Fibroblast of skin of right biceps (primary cell): ENCODE measurements at regions not wholly inside any gene's neighbourhood (a gene's known extent, or its start where the extent isn't known, plus 50 kb on each side); places are given as distances from the start of the nearest gene placed in this dataset.
A peak's percentile ranks its signal among the peaks of the same experiment; 100 is the strongest.
"Not testable (repeated sequence)": the region's sequence is repeated elsewhere in the genome, so short reads cannot be mapped to it uniquely, and the experiment has no call there.

ENCODE experiments used
- DNase-seq: peaks from one replicate; pipeline ENCODE4 v3.0.0-alpha.2; 2013

DNA sequence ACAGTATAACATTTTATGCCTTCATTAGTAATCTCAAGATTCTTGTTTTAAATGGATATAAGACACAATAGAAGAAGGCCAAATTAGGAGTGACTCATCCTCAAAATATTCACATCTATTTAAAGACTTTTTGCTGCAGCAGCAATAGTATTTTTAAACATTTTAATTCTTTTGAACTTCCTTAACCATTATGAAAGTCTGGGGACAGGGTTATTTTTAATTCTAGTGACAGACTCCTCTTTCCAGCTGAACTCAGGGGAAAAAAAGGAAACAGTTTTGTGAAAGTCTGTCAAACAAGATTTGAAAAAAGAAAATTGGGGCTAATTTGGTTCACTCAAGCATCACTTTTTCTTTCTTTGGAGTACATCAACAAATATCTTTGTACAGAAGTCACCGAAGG, 541.8 kb downstream of the NUP35 start:
- DNase-seq, result peak; percentile 51

DNA sequence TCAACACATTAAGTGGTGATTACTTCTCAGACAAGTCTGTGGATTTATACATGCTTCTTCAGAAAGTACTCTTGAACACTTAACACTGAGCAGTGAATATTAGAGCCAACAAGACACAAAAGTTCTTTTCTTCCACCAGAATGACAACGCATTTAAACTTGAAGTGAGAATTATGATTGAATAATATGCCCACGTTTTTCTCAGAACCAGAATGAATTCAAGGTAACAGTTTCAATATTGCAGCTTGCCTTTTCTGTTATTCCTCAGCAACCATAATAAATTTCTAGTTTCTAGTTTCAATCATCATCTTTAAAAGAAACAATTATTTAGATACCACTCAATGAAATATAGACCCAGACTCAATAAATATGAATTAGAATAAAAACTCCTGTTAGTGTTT, 547.0 kb downstream of the NUP35 start:
- no peak for DNase-seq

DNA sequence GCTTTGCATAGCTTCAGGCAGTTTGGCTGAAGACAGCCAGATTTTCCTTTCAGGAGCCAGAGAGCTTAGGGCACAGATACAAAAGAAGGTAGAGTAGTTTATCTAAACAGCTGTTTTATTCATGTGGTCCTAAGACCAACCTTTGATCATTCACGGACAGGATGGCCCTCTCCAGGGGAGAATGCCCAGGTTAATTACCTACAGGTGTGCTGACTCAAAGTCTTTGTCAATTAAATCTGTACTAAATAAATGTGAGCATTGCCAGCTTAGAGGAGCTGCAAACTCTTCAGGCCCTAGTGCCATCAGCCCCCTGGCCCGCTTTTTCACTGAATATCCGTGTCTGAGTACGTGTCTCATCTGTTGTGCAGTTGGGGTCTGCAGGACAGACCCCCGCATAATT, 554.7 kb downstream of the NUP35 start:
- DNase-seq, result no peak

DNA sequence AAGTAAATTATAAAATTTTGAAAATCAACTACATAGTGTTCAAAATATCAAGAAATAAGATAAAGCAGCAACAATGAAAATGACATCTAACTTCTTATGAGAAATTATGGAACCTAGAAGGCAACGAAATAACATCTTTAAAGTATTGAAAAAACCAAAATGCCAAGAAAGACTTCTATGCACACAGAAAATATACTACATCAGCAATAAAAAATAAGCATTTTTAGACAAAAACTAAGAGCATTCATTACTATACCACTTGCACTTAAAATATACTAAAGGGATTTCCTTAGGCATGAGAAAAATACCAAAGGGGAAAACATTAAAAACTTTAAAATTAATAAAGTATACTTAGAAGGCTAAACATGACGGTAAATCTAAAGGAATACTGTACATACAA, 556.3 kb downstream of the NUP35 start:
- DNase-seq, result no peak

DNA sequence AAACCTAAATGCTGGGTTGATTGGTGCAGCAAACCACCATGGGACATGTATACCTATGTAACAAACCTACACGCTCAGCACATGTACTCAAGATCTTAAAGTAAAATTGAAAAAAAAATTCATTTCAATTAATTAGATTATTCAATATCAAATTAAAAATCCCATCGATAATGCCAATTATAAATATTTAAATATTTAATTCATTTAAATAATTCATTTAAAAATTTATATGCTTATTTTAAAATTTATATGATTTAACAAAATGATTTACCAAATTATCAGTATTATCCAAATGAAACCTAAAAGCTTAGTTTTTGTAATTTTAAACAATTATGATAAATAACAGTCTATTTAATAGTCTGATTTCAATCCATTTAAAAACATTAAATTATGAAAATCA, 560.4 kb downstream of the NUP35 start:
- DNase-seq, result no peak

DNA sequence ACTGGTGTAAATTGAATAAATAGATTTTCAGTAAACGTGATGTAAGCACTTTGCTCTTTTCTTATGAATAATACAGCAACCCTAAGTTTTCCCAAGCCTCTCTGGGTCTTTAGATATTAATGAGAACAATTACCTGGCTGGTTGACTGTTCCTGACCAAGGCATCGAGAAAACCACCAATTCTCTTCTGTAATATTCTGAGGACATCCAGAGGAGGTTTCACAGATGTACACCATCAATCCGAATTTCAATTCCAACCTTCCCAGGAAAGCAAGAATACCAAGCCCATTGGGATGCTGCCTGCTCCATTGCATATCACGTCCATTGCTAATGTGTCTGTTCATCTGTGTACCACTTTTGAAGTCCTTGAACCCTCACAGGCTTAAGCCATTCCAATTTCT, 571.8 kb downstream of the NUP35 start:
- DNase-seq, result no peak

DNA sequence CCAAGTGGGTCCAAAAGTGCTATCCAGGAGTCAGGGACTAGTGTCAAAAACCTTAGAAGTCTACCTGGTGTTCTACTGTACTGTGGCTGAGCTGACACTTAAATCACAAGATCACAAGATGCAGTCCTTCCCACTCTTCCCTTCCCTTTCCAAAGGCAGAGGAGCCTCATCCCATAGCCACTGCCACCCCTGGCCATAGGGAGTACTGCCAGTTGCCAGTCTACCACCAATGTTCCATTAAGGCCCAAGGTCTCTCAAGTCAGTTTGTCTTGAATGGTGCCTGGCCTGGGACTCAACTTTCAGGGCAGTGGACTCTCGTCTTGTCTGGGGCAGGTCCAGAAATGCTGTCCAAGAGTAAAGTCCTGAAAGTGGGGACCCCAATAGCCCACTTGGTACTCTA, 585.6 kb downstream of the NUP35 start:
- DNase-seq, result no peak

DNA sequence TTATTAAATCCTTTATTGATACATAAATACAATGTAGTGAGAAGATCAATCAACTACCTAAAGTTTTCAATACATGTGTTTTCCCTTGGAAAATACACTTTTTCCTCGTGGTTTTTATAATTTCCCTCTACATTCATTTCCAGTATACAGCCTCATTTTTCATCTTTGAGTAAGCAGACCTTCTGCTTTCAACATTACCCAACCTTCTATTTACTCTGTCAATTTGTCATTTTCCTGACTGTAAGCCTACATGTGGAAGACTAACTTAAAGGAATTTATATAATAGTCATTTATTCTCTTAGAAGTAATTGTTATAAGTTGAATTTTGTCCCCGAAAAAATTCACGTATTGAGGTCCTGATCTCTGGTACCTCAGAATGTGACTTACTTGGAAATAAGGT, 594.0 kb downstream of the NUP35 start:
- no peak for DNase-seq

DNA sequence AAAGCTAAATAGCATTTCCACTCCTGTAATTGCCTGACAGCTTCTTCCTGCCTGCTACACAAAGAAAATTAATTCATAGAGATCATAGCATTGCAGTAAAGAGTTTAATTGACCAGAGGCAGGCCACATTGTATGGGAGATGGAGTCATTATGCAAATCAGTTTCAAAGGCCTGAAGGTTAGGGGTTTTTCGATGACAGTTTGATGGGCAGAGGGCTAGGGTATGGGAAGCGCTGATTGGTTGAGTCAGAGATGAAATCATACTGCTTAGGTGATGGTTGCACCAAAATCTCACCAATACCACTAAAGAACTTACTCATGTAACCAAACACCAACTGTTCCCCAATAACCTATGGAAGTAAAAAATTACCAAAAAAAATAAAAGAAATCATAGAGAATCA, 599.0 kb downstream of the NUP35 start:
- no peak for DNase-seq

DNA sequence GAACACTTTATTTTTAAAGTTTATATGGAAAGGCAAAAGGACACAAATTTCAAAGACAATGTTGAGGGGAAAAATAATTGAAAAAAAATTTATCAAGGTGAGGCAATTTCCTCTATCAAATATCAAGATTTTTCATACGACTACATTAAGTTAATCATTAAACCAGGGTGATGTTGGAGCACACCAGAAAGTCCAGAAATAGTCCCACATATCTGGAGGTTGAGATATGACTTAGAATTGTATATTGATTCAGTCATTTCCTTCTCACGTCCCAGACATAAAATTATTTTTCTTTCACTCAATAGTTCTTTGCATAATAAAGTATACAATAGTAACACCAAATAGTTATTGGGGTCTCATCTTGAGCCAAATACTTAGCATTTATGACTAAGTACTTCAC, 605.1 kb downstream of the NUP35 start:
- no peak for DNase-seq

DNA sequence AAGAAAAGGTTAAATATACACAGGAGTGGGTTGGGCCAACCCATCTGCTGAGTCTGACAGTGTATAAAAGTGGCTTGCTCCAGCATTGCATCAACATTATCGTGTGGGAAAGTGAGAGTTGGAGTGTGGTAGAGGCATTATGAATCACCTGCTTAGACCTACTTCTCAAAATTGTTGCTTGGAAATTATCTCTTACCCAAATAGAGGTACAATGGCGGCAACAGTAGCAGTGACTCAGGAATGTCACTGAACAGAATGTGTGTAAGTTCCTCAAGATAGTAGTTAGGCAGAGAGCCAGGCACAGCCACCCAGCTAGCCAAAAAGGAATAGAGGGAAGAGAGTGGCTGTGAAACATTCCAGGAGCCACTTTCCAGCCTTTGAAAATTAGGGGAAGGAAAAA, 616.0 kb downstream of the NUP35 start:
- DNase-seq, result peak; percentile 3

DNA sequence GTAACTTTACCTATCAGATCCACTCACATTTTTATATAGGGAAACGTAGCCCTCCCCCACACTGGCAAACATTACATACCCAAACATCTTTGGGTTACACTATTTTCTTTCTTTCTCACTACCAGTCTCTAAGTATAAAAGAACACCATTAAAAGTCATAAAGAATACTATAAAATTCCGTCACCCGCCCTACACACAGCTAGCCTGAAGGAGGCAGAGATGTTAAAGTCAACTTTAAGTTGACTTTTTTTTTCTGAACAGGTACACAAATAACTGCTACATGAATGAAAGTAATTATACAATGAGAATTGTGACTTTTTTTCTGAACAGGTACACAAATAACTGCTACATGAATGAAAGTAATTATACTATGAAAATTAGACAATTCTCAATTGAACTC, 628.3 kb downstream of the NUP35 start:
- no peak for DNase-seq

DNA sequence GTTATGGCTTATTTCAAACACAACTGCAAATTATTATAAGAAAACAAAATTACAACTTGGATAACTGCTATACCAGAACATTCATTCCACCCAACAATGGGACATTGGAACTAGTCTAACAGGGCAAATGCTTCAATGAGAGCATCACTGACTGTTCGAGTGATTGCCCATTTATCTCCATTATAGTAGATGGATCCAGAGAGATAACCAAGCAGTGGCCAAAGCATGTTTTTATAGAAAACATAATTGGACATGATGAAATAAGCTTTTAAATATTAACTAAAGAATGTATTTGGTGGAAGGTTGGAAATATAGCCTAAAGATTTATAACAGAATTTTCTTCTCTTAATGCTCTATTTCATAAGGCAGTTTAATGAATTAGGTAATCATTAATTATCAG, 634.8 kb downstream of the NUP35 start:
- no peak for DNase-seq

DNA sequence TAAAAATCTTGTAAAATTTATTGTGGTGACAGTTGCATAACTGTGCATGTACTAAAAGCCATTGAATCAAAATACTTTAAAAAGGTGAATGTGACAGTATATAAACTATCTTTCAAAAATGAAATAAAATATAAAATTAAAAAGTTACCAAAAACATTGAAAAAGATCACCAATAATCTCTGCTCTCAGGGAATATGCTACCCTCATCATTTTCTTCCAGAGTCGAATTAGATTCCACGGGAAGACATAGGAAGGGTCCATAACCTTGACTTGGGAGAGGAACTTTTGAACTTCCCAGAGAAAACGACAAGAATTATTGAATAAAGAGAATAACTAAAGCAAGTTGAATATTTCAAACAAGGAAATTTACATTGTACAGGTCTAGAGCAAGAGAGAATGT, 649.5 kb downstream of the NUP35 start:
- DNase-seq, result no peak

DNA sequence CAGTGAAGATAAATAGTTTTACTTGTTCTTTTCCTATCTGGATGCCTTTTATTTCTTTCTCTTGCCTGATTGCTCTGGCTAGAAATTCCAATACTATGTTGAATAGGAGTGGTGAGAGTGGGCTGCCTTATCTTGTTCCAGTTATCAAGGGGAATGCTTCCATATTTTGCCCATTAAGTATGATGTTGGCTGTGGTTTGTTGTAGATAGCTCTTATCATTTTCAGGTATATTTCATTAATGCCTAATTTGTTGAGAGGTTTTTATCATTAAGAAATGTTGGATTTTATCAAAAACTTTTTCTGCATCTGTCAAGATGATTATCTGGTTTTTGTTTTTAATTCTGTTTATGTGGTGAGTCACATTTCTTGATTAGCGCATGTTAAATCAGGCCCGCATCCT, 655.8 kb downstream of the NUP35 start:
- DNase-seq, result no peak

DNA sequence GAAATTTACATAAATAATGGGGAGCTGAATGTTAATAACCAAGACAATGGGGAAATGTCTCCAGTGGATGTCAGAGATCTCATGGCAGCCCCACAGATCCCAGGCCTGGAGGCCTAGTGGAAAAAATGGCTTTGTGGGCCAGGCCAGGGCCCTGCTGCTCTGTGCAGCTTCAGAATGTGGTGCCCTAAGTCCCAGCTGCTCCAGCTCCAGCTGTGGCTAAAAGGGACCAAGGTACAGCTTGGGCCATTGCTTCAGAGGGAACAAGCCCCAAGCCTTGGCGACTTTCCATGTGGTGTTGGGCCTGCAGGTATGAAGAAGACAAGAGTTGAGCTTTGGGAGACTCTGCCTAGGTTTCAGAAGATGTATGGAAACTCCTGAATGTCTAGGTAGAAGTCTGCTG, 658.2 kb downstream of the NUP35 start:
- no peak for DNase-seq

DNA sequence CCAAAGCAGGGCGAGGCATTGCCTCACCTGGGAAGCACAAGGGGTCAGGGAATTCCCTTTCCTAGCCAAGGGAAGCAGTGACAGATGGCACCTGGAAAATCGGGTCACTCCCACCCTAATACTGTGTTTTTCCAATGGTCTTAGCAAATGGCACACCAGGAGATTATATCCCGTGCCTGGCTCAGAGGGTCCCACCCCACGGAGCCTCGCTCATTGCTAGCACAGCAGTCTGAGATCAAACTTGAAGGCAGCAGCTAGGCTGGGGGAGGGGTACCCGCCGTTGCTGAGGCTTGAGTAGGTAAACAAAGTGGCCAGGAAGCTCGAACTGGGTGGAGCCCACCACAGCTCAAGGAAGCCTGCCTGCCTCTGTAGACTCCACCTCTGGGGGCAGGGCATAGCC, 664.6 kb downstream of the NUP35 start:
- not testable (repeated sequence) for DNase-seq

DNA sequence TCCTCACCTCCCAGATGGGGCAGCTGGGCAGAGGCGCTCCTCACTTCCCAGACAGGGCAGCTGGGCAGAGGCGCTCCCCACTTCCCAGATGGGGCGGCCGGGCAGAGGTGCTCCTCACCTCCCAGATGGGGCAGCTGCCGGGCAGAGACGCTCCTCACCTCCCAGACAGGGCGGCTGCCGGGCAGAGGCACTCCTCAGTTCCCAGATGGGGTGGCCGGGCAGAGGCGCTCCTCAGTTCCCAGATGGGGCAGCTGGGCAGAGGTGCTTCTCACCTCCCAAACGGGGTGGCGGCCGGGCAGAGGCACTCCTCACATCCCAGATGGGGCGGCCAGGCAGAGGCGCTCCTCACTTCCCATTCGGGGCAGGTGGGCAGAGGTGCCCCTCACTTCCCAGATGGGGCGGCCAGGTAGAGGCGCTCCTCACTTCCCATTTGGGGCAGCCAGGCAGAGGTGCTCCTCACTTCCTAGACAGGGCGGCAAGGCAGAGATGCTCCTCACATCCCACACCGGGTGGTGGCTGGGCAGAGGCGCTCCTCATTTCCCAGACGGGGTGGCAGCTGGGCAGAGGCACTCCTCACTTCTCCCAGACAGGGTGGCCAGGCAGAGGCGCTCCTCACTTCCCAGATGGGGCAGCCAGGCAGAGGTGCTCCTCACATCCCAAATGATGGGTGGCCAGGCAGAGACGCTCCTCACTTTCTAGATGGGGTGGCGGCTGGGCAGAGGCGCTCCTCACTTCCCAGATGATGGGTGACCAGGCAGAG, 668.1 kb downstream of the NUP35 start:
- not testable (repeated sequence) for DNase-seq

DNA sequence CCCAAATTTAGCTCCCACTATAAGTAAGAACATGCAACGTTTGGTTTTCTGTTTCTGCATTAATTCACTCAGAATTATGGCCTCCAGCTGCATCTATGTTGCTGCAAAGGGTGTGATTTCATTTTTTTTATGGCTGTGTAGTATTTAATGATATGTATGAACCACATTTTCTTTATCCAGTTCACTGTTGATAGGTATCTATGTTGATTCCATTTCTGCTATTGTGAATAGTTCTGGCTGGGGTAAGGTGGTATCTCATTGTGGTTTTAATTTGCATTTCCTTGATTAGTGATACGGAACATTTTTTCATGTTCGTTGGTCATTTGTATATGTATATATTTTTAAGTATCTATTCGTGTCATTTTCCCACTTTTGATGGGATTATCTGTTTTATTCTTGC, 674.3 kb downstream of the NUP35 start:
- no peak for DNase-seq

DNA sequence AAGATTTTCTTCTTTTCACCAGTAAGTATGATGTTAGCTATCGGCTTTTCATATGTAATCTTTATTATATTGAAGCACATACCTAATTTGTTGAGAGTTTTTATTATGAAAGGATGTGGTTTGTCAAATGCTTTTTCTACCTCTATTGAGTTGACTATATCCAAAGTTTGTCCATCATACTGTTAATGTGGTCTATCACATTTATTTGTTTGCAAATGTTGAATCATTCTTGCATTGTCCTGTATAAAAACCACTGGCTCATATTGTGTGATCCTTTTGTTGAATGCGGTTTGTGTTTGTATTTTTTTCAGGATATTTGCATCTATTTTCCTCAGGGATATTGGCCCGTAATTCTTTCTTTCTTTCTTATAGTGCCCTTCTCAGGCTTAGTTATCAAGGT, 675.5 kb downstream of the NUP35 start:
- no peak for DNase-seq

DNA sequence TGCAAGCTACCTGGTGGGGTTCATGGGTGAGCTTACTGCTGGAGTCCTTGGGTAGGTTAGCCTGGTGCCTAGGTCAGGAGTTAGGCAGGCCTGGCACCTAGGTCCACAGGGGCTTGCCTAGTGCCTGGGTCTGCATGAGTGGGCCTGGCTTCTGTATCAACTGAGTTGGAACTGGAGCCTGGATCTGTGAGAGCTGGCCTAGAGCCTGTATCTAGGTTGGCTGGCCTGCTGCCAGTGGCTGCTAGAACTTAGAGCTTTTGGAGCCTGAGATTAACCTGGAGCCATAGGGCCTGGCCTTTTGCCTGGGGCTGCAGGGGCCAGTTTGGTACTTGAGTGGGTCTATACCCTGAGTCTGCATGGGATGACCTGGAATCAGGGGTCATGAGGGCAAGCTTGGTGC, 679.4 kb downstream of the NUP35 start:
- no peak for DNase-seq

DNA sequence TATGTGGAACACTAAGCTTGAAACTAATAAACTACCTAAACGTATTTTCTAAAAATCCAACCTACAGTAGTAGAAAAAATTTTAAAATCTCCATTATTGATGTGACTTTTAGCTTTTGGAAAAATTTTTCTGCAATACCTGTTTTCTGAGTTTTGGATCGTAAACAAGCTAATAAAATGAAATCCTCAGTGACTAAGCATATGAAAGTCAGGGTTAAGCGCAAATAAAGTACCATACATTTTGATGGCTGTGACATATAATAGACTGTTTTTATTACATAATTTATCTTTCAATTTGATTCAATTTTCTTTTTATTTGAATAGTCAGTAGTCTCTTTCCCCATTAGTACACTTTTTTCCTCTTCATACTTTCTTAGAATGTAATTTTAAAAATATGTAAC, 683.6 kb downstream of the NUP35 start:
- no peak for DNase-seq

DNA sequence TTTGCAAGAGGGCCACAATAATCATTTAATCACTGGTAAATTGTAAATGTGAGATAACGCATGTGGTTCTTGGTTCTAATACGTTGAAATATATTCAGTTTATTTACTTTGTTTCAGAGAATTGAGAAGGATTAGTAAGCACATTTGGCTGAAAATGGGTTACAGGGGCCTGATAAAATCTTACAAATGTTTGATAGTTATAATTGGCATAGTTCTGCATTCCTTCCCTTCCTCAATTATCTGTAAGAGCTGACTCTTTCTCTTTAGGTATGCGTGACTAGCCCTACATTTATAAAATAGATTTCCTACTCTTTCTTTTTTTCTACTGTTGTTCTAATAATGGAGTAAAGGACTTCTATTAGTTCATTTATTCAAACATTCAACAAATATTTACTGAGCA, 685.2 kb downstream of the NUP35 start:
- peak; percentile 2 for DNase-seq

DNA sequence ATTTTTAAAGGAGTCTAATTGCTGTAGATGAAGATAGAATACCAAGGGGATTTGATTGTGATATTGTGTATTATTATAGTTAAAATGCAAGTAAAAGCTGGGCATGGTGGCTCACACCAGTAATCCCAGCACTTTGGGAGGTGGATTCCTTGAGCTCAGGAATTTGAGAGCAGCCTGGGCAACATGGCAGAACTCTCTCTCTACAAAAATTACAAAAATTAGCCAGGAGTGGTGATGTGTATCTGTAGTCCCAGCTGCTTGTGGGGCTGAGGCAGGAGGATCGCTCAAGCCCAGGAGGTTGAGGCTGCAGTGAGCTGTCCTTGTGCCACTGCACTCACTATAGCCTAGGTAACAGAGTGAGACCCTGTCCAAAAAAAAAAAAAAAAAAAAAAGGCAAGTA, 687.0 kb downstream of the NUP35 start:
- DNase-seq, result no peak

DNA sequence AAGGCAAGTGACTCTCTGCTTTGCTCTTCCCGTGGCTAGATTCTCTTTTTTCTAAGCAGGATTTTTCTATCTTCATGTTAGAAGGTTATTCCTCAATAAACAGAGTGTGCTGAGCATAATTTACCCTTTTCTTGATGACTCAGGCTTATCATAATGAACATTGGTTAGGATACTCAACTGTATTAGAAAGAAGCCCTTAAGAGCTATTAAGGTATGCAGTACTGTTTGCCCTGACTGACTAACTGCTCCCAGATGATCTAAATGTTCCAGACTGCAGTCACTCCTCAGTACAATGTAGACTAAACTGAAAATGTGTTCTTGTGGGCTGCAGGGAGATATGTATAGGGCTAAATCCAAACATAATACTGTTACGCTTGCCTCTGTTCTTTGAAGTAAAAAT, 687.8 kb downstream of the NUP35 start:
- peak; percentile 3 for DNase-seq

DNA sequence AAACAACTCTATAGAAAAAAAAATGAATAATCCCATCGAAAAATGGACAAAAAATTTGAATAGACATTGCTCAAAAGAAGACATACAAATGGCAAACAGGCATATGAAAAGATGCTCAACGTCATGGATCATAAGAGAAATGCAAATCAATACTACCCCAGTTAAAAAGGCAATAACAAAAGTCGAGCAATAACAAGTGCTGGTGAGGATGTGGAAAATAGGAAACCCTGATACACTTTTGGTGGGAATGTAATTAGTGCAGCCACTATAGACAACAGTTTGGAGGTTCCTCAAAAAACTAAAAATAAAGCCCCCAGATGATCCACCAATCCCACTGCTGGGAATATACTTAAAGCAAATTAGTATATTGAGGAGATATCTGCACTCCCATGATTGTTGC, 701.5 kb downstream of the NUP35 start:
- DNase-seq, result no peak
